K562 (cell line): ENCODE measurements at regions not wholly inside any gene's neighbourhood (a gene's known extent, or its start where the extent isn't known, plus 50 kb on each side); places are given as distances from the start of the nearest gene placed in this dataset.

Experiments
- HIVEP1 ChIP-seq: fragments of 250-450 bp; sonication (Bioruptor Pico); IDR thresholded peaks from 2 replicates; pipeline ENCODE4 v1.4.0; 2020; ENCODE audit warnings: mild to moderate bottlenecking
- RHOXF2B ChIP-seq: fragments of 250-450 bp; sonication (Bioruptor Pico); conservative IDR thresholded peaks from 2 replicates; pipeline ENCODE4 v1.5.1; 2021
- SAFB2 ChIP-seq: fragments of 200-400 bp; formaldehyde crosslinking; IDR thresholded peaks from 2 replicates; pipeline ENCODE4 v1.6.1; 2018; ENCODE audit warnings: borderline replicate concordance, low read length, low read depth, moderate library complexity; ENCODE audit not compliant: severe bottlenecking
- ZNF311 ChIP-seq: fragments of 250-450 bp; sonication (Bioruptor Pico); IDR thresholded peaks from 2 replicates; pipeline ENCODE4 v1.4.0; 2020; ENCODE audit warnings: mild to moderate bottlenecking, moderate library complexity
- TF ChIP-seq, protein P1 (sequence below): sonication (generic); formaldehyde crosslinking; IDR thresholded peaks from 2 replicates; pipeline ENCODE4 v1.8.1; 2023; ENCODE audit warnings: mild to moderate bottlenecking, missing genetic modification reagents
- TF ChIP-seq, protein P2 (sequence below): fragments of 250-450 bp; sonication (Bioruptor Pico); IDR thresholded peaks from 2 replicates; pipeline ENCODE4 v1.5.0; 2021; ENCODE audit warnings: mild to moderate bottlenecking, borderline replicate concordance
- TF ChIP-seq, protein P3 (sequence below): fragments of 250-450 bp; sonication (Bioruptor Pico); IDR thresholded peaks from 2 replicates; pipeline ENCODE4 v1.5.0; 2021; ENCODE audit warnings: mild to moderate bottlenecking, moderate library complexity
- TF ChIP-seq, protein P4 (sequence below): fragments of 200-800 bp; sonication (Bioruptor generic); IDR thresholded peaks from 2 replicates; pipeline ENCODE4 v1.6.1; 2017; ENCODE audit warnings: missing genetic modification characterization, missing compliant biosample characterization

DNA sequence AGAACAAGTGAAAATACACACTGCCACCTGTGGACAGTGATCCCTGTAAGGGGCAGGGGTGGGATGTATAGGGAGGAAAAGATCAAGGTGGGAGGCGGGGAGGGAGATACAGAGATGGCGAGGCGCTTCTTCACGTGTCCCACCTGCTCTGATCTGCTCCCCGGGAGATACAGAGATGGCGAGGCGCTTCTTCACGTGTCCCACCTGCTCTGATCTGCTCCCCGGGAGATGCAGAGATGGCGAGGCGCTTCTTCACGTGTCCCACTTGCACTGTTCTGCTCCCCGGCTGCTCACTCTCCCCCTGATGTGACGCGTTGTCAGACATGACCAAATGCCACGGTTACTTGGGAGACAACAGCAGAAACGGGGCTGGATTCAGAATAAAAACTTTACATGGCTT lies 308.3 kb upstream of the SHH start (continued):
- no peak for TF ChIP-seq SAFB2
- TF ChIP-seq, protein P1, sequence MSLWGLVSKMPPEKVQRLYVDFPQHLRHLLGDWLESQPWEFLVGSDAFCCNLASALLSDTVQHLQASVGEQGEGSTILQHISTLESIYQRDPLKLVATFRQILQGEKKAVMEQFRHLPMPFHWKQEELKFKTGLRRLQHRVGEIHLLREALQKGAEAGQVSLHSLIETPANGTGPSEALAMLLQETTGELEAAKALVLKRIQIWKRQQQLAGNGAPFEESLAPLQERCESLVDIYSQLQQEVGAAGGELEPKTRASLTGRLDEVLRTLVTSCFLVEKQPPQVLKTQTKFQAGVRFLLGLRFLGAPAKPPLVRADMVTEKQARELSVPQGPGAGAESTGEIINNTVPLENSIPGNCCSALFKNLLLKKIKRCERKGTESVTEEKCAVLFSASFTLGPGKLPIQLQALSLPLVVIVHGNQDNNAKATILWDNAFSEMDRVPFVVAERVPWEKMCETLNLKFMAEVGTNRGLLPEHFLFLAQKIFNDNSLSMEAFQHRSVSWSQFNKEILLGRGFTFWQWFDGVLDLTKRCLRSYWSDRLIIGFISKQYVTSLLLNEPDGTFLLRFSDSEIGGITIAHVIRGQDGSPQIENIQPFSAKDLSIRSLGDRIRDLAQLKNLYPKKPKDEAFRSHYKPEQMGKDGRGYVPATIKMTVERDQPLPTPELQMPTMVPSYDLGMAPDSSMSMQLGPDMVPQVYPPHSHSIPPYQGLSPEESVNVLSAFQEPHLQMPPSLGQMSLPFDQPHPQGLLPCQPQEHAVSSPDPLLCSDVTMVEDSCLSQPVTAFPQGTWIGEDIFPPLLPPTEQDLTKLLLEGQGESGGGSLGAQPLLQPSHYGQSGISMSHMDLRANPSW (CRISPR knock-in tag) = no peak
- TF ChIP-seq, protein P2, sequence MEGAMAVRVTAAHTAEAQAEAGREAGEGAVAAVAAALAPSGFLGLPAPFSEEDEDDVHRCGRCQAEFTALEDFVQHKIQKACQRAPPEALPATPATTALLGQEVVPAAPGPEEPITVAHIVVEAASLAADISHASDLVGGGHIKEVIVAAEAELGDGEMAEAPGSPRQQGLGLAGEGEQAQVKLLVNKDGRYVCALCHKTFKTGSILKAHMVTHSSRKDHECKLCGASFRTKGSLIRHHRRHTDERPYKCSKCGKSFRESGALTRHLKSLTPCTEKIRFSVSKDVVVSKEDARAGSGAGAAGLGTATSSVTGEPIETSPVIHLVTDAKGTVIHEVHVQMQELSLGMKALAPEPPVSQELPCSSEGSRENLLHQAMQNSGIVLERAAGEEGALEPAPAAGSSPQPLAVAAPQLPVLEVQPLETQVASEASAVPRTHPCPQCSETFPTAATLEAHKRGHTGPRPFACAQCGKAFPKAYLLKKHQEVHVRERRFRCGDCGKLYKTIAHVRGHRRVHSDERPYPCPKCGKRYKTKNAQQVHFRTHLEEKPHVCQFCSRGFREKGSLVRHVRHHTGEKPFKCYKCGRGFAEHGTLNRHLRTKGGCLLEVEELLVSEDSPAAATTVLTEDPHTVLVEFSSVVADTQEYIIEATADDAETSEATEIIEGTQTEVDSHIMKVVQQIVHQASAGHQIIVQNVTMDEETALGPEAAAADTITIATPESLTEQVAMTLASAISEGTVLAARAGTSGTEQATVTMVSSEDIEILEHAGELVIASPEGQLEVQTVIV (CRISPR knock-in tag) = no peak
- TF ChIP-seq, protein P3, sequence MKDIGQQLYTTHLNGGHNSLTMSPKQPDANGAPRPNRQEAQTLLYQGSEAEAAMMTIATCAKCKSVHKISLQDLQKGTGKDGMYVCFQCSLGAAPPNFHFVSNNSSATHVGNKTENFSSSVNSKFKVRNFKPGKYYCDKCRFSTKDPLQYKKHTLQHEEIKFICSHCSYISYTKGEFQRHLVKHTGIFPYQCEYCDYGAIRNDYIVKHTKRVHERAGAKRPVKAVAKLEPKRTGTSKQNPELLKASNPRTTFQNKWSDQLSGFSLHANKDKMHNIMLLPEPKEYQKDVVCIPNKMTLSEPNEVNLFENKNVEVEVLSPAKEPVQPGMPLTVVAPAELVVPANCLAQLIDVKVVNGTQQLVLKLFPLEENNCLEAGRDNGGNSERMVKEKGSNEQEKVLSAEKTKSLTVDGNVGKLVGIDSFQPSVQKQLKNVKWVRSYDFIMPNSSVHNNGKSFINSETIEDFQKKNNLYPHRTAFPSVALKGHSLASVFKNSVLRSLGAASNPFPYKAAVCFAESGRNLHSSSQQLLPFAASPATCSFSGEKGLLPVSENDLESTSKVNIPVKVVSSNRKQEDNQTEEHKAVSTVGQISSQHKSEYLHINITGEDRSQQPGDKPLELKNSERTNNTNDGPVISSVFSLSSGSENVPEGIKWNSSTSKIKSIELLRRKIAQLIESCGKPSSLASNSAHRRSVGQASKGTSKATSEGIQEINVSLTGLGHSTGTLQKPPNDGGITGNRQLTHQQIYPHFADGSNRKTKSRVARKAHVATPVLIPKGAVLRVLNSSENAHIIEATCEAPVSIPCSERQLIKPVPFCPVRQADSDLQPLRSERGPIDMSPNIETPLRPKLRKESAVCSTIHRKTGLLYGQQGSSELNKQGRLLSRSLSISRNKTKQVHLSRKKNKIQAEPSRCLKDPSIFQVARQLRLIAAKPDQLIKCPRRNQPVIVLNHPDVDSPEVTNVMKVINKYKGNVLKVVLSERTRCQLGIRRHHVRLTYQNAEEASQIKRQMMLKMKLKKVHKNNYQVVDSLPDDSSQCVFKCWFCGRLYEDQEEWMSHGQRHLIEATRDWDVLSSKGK (CRISPR knock-in tag) = no peak
- TF ChIP-seq RHOXF2B (CRISPR knock-in tag) = no peak
- no peak for TF ChIP-seq ZNF311 (CRISPR knock-in tag)
- TF ChIP-seq HIVEP1 (CRISPR knock-in tag) = no peak
- TF ChIP-seq, protein P4, sequence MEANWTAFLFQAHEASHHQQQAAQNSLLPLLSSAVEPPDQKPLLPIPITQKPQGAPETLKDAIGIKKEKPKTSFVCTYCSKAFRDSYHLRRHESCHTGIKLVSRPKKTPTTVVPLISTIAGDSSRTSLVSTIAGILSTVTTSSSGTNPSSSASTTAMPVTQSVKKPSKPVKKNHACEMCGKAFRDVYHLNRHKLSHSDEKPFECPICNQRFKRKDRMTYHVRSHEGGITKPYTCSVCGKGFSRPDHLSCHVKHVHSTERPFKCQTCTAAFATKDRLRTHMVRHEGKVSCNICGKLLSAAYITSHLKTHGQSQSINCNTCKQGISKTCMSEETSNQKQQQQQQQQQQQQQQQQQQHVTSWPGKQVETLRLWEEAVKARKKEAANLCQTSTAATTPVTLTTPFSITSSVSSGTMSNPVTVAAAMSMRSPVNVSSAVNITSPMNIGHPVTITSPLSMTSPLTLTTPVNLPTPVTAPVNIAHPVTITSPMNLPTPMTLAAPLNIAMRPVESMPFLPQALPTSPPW (CRISPR knock-in tag) = no peak
